ENCODE measurements at regions not wholly inside any gene's neighbourhood (a gene's known extent, or its start where the extent isn't known, plus 50 kb on each side); places are given as distances from the start of the nearest gene placed in this dataset.
A peak's percentile ranks its signal among the peaks of the same experiment; 100 is the strongest.

- no peak for TF ChIP-seq POLR2A (IDR thresholded peaks at IDR 0.05)
- no peak for TF ChIP-seq CTCF (IDR thresholded peaks at IDR 0.05)
- Histone ChIP-seq H3K27ac (no peak overlapping the region), H3K4me1 (replicated peaks in 1 of 2) (peaks cover 0 to 4% of the 10 kb centered on the region in 2 donors), H3K27me3 (no peaks in the 10 kb centered on the region), H3K4me3 (no peak overlapping the region), H3K9me3 (replicated peaks in 1 of 3) (no peaks in the 10 kb centered on the region), H3K36me3 (replicated peaks in 1 of 2) (no peaks in the 10 kb centered on the region)
- DNase-seq = no peak
- 54 to 74% (median 65%) methylated on average over 2 of the region's 2 CpGs for WGBS, 4 donors
- intact Hi-C loops (cut with DNase I) = no loop called here
Measured at GRCh38 chr22:44650806-44651205, 51.2 kb upstream of the PRR5 start.

- H3K4me3 ChIP-seq = no peak overlapping the region
- 62 to 76% (median 67%) methylated on average over 13 to 20 of the region's 20 CpGs for WGBS, 4 donors
- peak in 4 of 7 donors; percentile 21 to 67 (median 30) for DNase-seq
- TF ChIP-seq POLR2A (IDR thresholded peaks at IDR 0.05) (no peak), CTCF (IDR thresholded peaks at IDR 0.05) (no peak)
- H3K27me3 ChIP-seq = no peaks in the 10 kb centered on the region
- H3K36me3 ChIP-seq (replicated peaks in 1 of 2) = no peaks in the 10 kb centered on the region
- intact Hi-C loops (cut with DNase I) = no loop called here
- peaks cover 0 to 4% of the 10 kb centered on the region in 2 donors for H3K4me1 ChIP-seq (replicated peaks in 1 of 2)
- H3K27ac ChIP-seq = peak overlapping the region in 3 of 5 donors; percentile 39 to 69 (median 61)
- H3K9me3 ChIP-seq (replicated peaks in 1 of 3) = no peaks in the 10 kb centered on the region
Measured at GRCh38 chr22:44648821-44649565, 53.0 kb upstream of the PRR5 start.

GRCh38 chr22:44648085-44648820 lies 53.8 kb upstream of the PRR5 start:
- no peaks in the 10 kb centered on the region for H3K36me3 ChIP-seq (replicated peaks in 1 of 2)
- H3K27me3 ChIP-seq = no peaks in the 10 kb centered on the region
- no peaks in the 10 kb centered on the region for H3K9me3 ChIP-seq (replicated peaks in 1 of 3)
- peak overlapping the region in 3 of 5 donors; percentile 39 to 69 (median 61) for H3K27ac ChIP-seq
- intact Hi-C loops (cut with DNase I) = no loop called here
- TF ChIP-seq POLR2A (IDR thresholded peaks at IDR 0.05) = no peak
- no peak for TF ChIP-seq CTCF (IDR thresholded peaks at IDR 0.05)
- WGBS, 4 donors = 70 to 82% (median 73%) methylated on average over 11 to 12 of the region's 12 CpGs
- peak in 3 of 7 donors; percentile 13 to 40 (median 20) for DNase-seq
- H3K4me3 ChIP-seq = no peak overlapping the region
- peaks cover 0 to 4% of the 10 kb centered on the region in 2 donors for H3K4me1 ChIP-seq (replicated peaks in 1 of 2)

- no peak overlapping the region for H3K4me3 ChIP-seq
- intact Hi-C loops (cut with DNase I) = no loop called here
- WGBS, 4 donors = 85 to 90% (median 86%) methylated on average over 7 of the region's 7 CpGs
- H3K27ac ChIP-seq = no peak overlapping the region
- no peaks in the 10 kb centered on the region for H3K36me3 ChIP-seq (replicated peaks in 1 of 2)
- no peaks in the 10 kb centered on the region for H3K9me3 ChIP-seq (replicated peaks in 1 of 3)
- DNase-seq = no peak
- peaks cover 0 to 4% of the 10 kb centered on the region in 2 donors for H3K4me1 ChIP-seq (replicated peaks in 1 of 2)
- no peak for TF ChIP-seq POLR2A (IDR thresholded peaks at IDR 0.05)
- no peak for TF ChIP-seq CTCF (IDR thresholded peaks at IDR 0.05)
- H3K27me3 ChIP-seq = no peaks in the 10 kb centered on the region
Measured at GRCh38 chr22:44647141-44647540, 54.9 kb upstream of the PRR5 start.
